Stimulated activated CD8-positive, alpha-beta memory T cell treated with anti-CD3 and anti-CD28 coated beads, Interleukin-2, amount 100 ng/mL, for 48 hours (primary cell): ENCODE measurements at regions not wholly inside any gene's neighbourhood (a gene's known extent, or its start where the extent isn't known, plus 50 kb on each side); places are given as distances from the start of the nearest gene placed in this dataset.

ENCODE experiments used
- DNase-seq, 2 donors: peaks; one replicate each; pipeline ENCODE4 v3.0.0-alpha.2; 2020; ENCODE audit warnings: low read depth in 2 of 2

GRCh38 chr6:15113587-15113986, 132.3 kb upstream of the JARID2 start:
- no peak for DNase-seq

- DNase-seq: no peak
Observed at GRCh38 chr6:15114061-15114460, 131.8 kb upstream of the JARID2 start.

- no peak for DNase-seq
Observed at GRCh38 chr6:15116889-15117288, 129.0 kb upstream of the JARID2 start.

GRCh38 chr6:15121443-15121842, 124.4 kb upstream of the JARID2 start:
- no peak for DNase-seq

- no peak for DNase-seq
Observed at GRCh38 chr6:15121977-15122550, 123.8 kb upstream of the JARID2 start.

GRCh38 chr6:15129887-15130286, 116.0 kb upstream of the JARID2 start:
- peak in 1 of 2 donors; percentile 1 for DNase-seq

GRCh38 chr6:15131234-15131633, 114.6 kb upstream of the JARID2 start:
- no peak for DNase-seq

GRCh38 chr6:15131651-15132061, 114.2 kb upstream of the JARID2 start:
- no peak for DNase-seq

- no peak for DNase-seq
Observed at GRCh38 chr6:15132167-15132566, 113.7 kb upstream of the JARID2 start.

- no peak for DNase-seq
Observed at GRCh38 chr6:15132854-15133670, 112.8 kb upstream of the JARID2 start.

- no peak for DNase-seq
Observed at GRCh38 chr6:15137086-15137485, 108.8 kb upstream of the JARID2 start.

GRCh38 chr6:15143086-15143485, 102.8 kb upstream of the JARID2 start:
- no peak for DNase-seq

GRCh38 chr6:15143540-15143939, 102.3 kb upstream of the JARID2 start:
- no peak for DNase-seq

- DNase-seq: no peak
Observed at GRCh38 chr6:15145821-15146220, 100.0 kb upstream of the JARID2 start.

GRCh38 chr6:15147827-15148226, 98.0 kb upstream of the JARID2 start:
- no peak for DNase-seq

- no peak for DNase-seq
Observed at GRCh38 chr6:15148356-15148946, 97.4 kb upstream of the JARID2 start.

- DNase-seq: no peak
Observed at GRCh38 chr6:15150207-15150606, 95.7 kb upstream of the JARID2 start.

- no peak for DNase-seq
Observed at GRCh38 chr6:15152700-15153099, 93.2 kb upstream of the JARID2 start.

- DNase-seq: no peak
Observed at GRCh38 chr6:15153191-15153590, 92.7 kb upstream of the JARID2 start.

GRCh38 chr6:15157479-15157878, 88.4 kb upstream of the JARID2 start:
- DNase-seq: no peak

- DNase-seq: no peak
Observed at GRCh38 chr6:15158821-15159619, 86.8 kb upstream of the JARID2 start.

- no peak for DNase-seq
Observed at GRCh38 chr6:15160812-15161211, 85.1 kb upstream of the JARID2 start.
